Transverse colon (tissue), 4 donors: ENCODE measurements at regions not wholly inside any gene's neighbourhood (a gene's known extent, or its start where the extent isn't known, plus 50 kb on each side); places are given as distances from the start of the nearest gene placed in this dataset.

Source experiments
- DNase-seq: peaks from one replicate; pipeline ENCODE4 v3.0.0-alpha.2; 2019
- H3K27ac ChIP-seq, 4 donors: fragments of 200-600 bp; sonication (generic); 2 replicates each; pipeline ENCODE4 v1.5.1; 2016 to 2018; ENCODE audit warnings: inconsistent platforms in 4 of 4
- H3K27me3 ChIP-seq: fragments of 200-600 bp; sonication (generic); 2 replicates; pipeline ENCODE4 v1.5.1; 2017; ENCODE audit warnings: inconsistent platforms
- H3K36me3 ChIP-seq, 4 donors: fragments of 200-600 bp; sonication (generic); 2 replicates each; pipeline ENCODE4 v1.5.1; 2017 to 2019; ENCODE audit warnings: inconsistent platforms in 4 of 4
- H3K4me1 ChIP-seq, 4 donors: fragments of 200-600 bp; sonication (generic); 2 replicates each; pipeline ENCODE4 v1.5.1; 2017 to 2020; ENCODE audit warnings: inconsistent platforms in 4 of 4
- H3K4me3 ChIP-seq, 4 donors: fragments of 200-600 bp; sonication (generic); 1 replicate in 1 of 4; 2 replicates in 3 of 4; pipeline versions ENCODE4 v1.5.1 to v1.6.1; 2017 to 2019; ENCODE audit warnings: inconsistent platforms in 4 of 4
- H3K9me3 ChIP-seq, 2 donors: fragments of 200-600 bp; sonication (generic); 2 replicates each; pipeline ENCODE4 v1.5.1; 2017 to 2019; ENCODE audit warnings: inconsistent platforms in 2 of 2
- EP300 ChIP-seq: sonication (generic); formaldehyde crosslinking; IDR thresholded peaks from one replicate; pipeline ENCODE4 v1.6.1; 2017; ENCODE audit warnings: antibody characterized with exemption, low read depth
- POLR2A ChIP-seq: fragments of 450-650 bp; IDR thresholded peaks from one replicate; pipeline ENCODE4 v1.6.1; 2016; ENCODE audit warnings: antibody characterized with exemption, mild to moderate bottlenecking, moderate library complexity
- POLR2AphosphoS5 ChIP-seq, 3 donors: sonication (generic); formaldehyde crosslinking; IDR thresholded peaks; one replicate each; pipeline ENCODE4 v1.6.1; 2016; ENCODE audit warnings: antibody characterized with exemption in 3 of 3
- WGBS, 2 donors: methylation state at CpG; one replicate each; pipeline ENCODE4 v1.1.5; 2018; ENCODE audit warnings: low coverage in 1 of 2; 5-methylcytosine and 5-hydroxymethylcytosine counted together
- in situ Hi-C, 4 donors: fragments of 200-750 bp; cut with MboI; loops; one replicate each; pipeline versions ENCODE4 v1.15.0 to v1.15.1; 2017; ENCODE audit warnings: low sequenced_read_pairs in 3 of 4, low pct_ligation_motif_present in 1 of 4, low pct_unique_long_range_greater_than_20kb in 1 of 4
- intact Hi-C: fragments of 100-400 bp; cut with DNase I; formaldehyde crosslinking; loops from one replicate; pipeline ENCODE4 v1.15.1; 2023; ENCODE audit warnings: low total_unique reads
- TF ChIP-seq, protein P1 (sequence below), 5 experiments: fragments of 200-600 bp in 3 of 5; fragments of 450-650 bp in 2 of 5; sonication (generic) in 3 of 5; IDR thresholded peaks; 1 replicate in 2 of 5; 2 replicates in 3 of 5; pipeline ENCODE4 v1.5.1; 2016 to 2017; ENCODE audit warnings: antibody characterized with exemption in 5 of 5, inconsistent platforms in 3 of 5, mild to moderate bottlenecking in 2 of 5, moderate library complexity in 1 of 5

DNA sequence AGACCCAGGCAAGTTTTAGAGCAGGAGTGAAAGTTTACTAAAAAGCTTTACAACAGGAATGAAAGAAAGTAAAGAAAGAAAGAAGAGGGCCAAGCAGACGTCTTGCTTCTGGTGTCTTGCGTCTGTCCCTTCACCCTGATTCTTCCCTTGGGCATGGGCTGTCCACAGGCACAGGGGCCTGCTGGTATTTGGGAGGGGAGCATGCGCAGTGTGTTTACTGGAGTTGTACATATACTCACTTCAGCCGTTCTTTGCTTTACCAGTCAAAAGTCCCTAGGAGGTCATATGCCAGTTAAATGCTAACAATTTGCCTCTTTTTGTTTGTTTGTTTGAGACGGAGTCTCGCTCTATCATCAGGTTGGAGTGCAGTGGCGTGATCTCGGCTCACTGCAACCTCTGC is 875.9 kb downstream of the REEP3 start:
- WGBS, 2 donors: 91 to 94% methylated on average over 3 to 8 of the region's 8 CpGs
- H3K9me3 ChIP-seq: no peaks in the 10 kb centered on the region
- H3K36me3 ChIP-seq: no peaks in the 10 kb centered on the region
- intact Hi-C loops: no loop called here
- no peak overlapping the region for H3K4me3 ChIP-seq
- no peak for DNase-seq
- no peak for TF ChIP-seq POLR2A
- TF ChIP-seq EP300: no peak
- H3K27ac ChIP-seq: no peak overlapping the region
- H3K27me3 ChIP-seq: no peaks in the 10 kb centered on the region
- no peaks in the 10 kb centered on the region for H3K4me1 ChIP-seq
- in situ Hi-C loops: no loop called here

DNA sequence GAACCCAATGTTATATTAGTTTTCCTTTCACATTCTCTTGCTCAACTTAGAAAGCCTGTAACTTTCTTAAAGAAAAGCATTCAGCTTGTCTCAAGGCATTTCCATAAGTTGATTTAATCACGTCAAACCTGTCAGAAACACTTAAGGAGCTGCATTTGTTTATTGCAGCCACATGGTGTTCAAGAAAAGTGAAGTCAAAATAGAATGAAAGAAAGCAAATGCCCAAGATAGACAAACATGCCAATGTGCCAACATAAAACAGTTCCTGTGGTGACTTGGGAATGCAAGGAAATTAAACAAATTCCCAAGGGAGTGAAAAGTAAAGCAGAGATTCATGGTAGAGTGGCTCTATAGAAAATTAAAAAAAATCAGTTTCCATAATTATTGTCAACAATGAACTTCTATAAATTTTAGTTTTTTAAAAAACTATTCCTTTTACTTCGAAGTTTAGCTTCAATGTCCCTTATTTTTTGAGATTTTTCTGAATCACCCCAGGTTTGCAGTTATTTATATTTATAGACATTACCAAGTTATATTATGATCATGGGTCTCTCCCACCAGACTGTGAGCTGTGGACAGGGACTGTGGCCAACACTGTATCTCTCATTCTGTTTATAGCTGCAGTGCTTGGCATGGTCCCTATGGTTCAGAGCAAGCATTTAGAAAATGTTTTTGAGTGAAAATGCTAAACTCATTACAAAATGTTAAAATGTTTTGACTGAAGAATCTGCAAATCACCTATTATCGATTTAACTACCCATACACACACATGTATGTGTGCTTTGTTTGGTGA is 887.4 kb downstream of the REEP3 start:
- intact Hi-C loops (no loop called here), in situ Hi-C loops (no loop called here)
- no peaks in the 10 kb centered on the region for H3K4me1 ChIP-seq
- H3K27ac ChIP-seq: no peak overlapping the region
- H3K4me3 ChIP-seq: no peak overlapping the region
- TF ChIP-seq POLR2AphosphoS5 (IDR thresholded peaks at IDR 0.05) (no peak), POLR2A (no peak), EP300 (no peak)
- TF ChIP-seq, protein P1, sequence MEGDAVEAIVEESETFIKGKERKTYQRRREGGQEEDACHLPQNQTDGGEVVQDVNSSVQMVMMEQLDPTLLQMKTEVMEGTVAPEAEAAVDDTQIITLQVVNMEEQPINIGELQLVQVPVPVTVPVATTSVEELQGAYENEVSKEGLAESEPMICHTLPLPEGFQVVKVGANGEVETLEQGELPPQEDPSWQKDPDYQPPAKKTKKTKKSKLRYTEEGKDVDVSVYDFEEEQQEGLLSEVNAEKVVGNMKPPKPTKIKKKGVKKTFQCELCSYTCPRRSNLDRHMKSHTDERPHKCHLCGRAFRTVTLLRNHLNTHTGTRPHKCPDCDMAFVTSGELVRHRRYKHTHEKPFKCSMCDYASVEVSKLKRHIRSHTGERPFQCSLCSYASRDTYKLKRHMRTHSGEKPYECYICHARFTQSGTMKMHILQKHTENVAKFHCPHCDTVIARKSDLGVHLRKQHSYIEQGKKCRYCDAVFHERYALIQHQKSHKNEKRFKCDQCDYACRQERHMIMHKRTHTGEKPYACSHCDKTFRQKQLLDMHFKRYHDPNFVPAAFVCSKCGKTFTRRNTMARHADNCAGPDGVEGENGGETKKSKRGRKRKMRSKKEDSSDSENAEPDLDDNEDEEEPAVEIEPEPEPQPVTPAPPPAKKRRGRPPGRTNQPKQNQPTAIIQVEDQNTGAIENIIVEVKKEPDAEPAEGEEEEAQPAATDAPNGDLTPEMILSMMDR (IDR thresholded peaks at IDR 0.05): no peak
- H3K27me3 ChIP-seq: no peaks in the 10 kb centered on the region
- DNase-seq: no peak
- 62 to 68% methylated on average over 2 to 3 of the region's 3 CpGs for WGBS, 2 donors
- no peaks in the 10 kb centered on the region for H3K36me3 ChIP-seq
- no peaks in the 10 kb centered on the region for H3K9me3 ChIP-seq

DNA sequence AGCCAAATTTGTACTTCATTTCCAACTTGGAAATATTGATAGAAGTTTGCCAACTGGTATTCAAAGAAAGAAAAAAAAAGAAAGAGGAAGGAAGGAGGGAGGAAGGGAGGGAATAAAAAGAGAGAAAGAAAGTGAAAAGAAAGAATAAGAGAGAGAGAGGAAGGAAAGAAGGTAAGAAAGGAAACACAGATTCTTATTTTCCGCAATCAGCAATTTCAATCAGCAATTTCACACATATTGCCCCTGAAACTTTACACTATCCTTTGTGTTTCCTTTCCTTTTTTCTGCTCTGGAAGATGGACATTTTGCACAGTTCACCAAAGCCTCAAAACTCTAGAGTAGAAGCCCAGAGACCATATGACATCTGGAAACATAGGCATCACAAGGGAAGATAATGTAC is 888.1 kb downstream of the REEP3 start:
- Histone ChIP-seq H3K27me3 (no peaks in the 10 kb centered on the region), H3K4me3 (no peak overlapping the region), H3K4me1 (no peaks in the 10 kb centered on the region), H3K27ac (no peak overlapping the region), H3K9me3 (no peaks in the 10 kb centered on the region), H3K36me3 (no peaks in the 10 kb centered on the region)
- no peak for DNase-seq
- no peak for TF ChIP-seq EP300
- no peak for TF ChIP-seq POLR2A
- TF ChIP-seq, protein P1 (IDR thresholded peaks at IDR 0.05): no peak
- TF ChIP-seq POLR2AphosphoS5 (IDR thresholded peaks at IDR 0.05): no peak
- in situ Hi-C loops (no loop called here), intact Hi-C loops (no loop called here)
- WGBS, 2 donors: 91 to 100% methylated on average over 1 of the region's 1 CpG

DNA sequence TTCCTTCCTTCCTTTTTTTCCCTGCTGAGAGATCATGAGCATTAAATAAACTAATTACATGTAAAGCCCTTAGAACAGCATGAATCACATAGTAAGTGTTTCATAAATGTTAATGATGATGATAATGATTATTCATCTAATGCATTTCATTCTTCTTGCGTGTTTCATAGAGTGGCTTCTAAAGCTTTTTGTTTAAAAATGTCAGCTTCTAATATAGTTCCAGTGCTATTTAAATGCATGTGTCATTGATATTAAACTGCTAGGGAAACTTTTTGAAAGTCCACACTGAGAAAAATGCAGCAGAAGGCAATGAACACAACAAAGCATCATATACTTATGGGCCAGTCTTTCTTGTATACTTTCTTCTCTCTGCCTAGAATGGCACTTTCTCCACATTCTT is 894.8 kb downstream of the REEP3 start:
- no peaks in the 10 kb centered on the region for H3K27me3 ChIP-seq
- DNase-seq: no peak
- no peaks in the 10 kb centered on the region for H3K9me3 ChIP-seq
- no peaks in the 10 kb centered on the region for H3K36me3 ChIP-seq
- TF ChIP-seq POLR2AphosphoS5 (IDR thresholded peaks at IDR 0.05): no peak
- TF ChIP-seq POLR2A: no peak
- TF ChIP-seq, protein P1 (IDR thresholded peaks at IDR 0.05): no peak
- no peak for TF ChIP-seq EP300
- no peak overlapping the region for H3K4me3 ChIP-seq
- intact Hi-C loops (no loop called here), in situ Hi-C loops (no loop called here)
- H3K4me1 ChIP-seq: no peaks in the 10 kb centered on the region
- WGBS, 2 donors: 76 to 86% methylated on average over 1 of the region's 1 CpG
- no peak overlapping the region for H3K27ac ChIP-seq

GRCh38 chr10:64419461-64419860 is 898.3 kb downstream of the REEP3 start:
- Histone ChIP-seq H3K36me3 (no peaks in the 10 kb centered on the region), H3K4me3 (no peak overlapping the region), H3K4me1 (no peaks in the 10 kb centered on the region), H3K27me3 (no peaks in the 10 kb centered on the region), H3K9me3 (no peaks in the 10 kb centered on the region), H3K27ac (no peak overlapping the region)
- intact Hi-C loops: no loop called here
- in situ Hi-C loops: no loop called here
- TF ChIP-seq, protein P1 (IDR thresholded peaks at IDR 0.05): no peak
- TF ChIP-seq POLR2A (no peak), EP300 (no peak), POLR2AphosphoS5 (IDR thresholded peaks at IDR 0.05) (no peak)
- DNase-seq: no peak
- WGBS, 2 donors: 61% methylated on average over 2 of the region's 2 CpGs
